ENCODE measurements at regions not wholly inside any gene's neighbourhood (a gene's known extent, or its start where the extent isn't known, plus 50 kb on each side); places are given as distances from the start of the nearest gene placed in this dataset.

DNA sequence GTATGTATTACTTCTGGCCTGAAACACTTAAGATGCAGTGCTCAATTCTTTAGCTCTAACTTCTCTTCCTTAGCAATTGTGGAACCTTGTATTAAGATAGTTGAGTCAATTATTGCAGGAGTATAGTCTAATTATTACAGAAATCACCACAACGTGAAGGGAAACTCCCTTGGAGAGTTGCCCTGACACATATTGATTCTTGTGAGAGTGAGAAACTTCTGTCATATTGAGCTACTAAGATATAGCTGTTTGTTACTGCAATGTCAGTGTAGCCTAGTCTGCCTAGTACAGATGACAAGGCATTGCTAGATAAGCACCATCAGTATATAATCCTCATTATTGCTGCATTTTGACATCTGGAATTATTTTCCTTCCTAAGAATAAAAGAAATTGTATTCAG is 82.7 kb upstream of the TEX13C start:
- no peak overlapping the region for H2BK12ac ChIP-seq (ENCODE audit: low read depth, low read length)
- no peak overlapping the region for H4K5ac ChIP-seq (ENCODE audit: insufficient read length, low read depth, low read length)
- no peak overlapping the region for H2AFZ ChIP-seq (ENCODE audit: low read length)
- H3K4me3 ChIP-seq (ENCODE audit: extremely low read depth in 1 of 4, insufficient read depth in 2 of 4, low read depth in 3 of 4, low read length in 4 of 4) = no peak overlapping the region
- no peak overlapping the region for H2AK5ac ChIP-seq (ENCODE audit: low read depth, low read length)
- CTCF ChIA-PET (ENCODE audit: partially characterized antibody) = no interaction called here
- no peaks in the 10 kb centered on the region for H3K79me1 ChIP-seq (ENCODE audit: low read depth, low read length)
- H2BK20ac ChIP-seq (ENCODE audit: low read length) = no peak overlapping the region
- no peak overlapping the region for H3K14ac ChIP-seq (ENCODE audit: insufficient read length)
- no peaks in the 10 kb centered on the region for H3K27me3 ChIP-seq (replicated peaks in 1 of 4; ENCODE audit: control insufficient read depth in 3 of 4, extremely low read depth in 1 of 4, insufficient read depth in 3 of 4, low read length in 3 of 4)
- no peaks in the 10 kb centered on the region for H4K20me1 ChIP-seq (replicated peaks in 1 of 2; ENCODE audit: control insufficient read depth in 1 of 2, insufficient read depth in 2 of 2, low read length in 2 of 2)
- H3K4me1 ChIP-seq (replicated peaks in 1 of 4; ENCODE audit: control insufficient read depth in 3 of 4, insufficient read depth in 4 of 4, low read length in 3 of 4) = no peaks in the 10 kb centered on the region
- H3K9me3 ChIP-seq (ENCODE audit: insufficient read depth in 2 of 2, low read depth in 1 of 2, low read length in 1 of 2) = no peaks in the 10 kb centered on the region
- no peak overlapping the region for H3K9ac ChIP-seq (replicated peaks in 1 of 4; ENCODE audit: extremely low read depth in 1 of 4, low read depth in 3 of 4, low read length in 3 of 4)
- no peaks in the 10 kb centered on the region for H3K79me2 ChIP-seq (ENCODE audit: control insufficient read depth in 1 of 2, insufficient read depth in 2 of 2, low read length in 2 of 2)
- H3K56ac ChIP-seq (replicated peaks; ENCODE audit: insufficient read length, low read depth, low read length) = no peak overlapping the region
- H2BK5ac ChIP-seq (ENCODE audit: low read depth, low read length) = no peak overlapping the region
- H3K18ac ChIP-seq (ENCODE audit: extremely low read depth, low read length) = no peak overlapping the region
- H3K23me2 ChIP-seq (ENCODE audit: low read depth, low read length) = no peaks in the 10 kb centered on the region
- WGBS, 2 experiments (ENCODE audit: extremely low coverage in 1 of 2, insufficient coverage in 1 of 2, insufficient read length in 1 of 2, insufficient replicate concordance in 2 of 2, low coverage in 1 of 2, low lambda C conversion rate in 2 of 2, missing lambda C conversion rate in 1 of 2) = 73% methylated on average over 1 of the region's 1 CpG; no CpG with 5 or more reads in 1 of the 2 experiments
- H4K8ac ChIP-seq (ENCODE audit: extremely low read depth, insufficient read depth, low read length) = no peak overlapping the region
- H3K4me2 ChIP-seq (ENCODE audit: insufficient read depth in 1 of 2, low read depth in 2 of 2, low read length in 2 of 2) = no peak overlapping the region
- DNase-seq (ENCODE audit: low read depth in 1 of 2, low spot score in 2 of 2) (no peak), FAIRE-seq (no peak)
- H2BK120ac ChIP-seq (replicated peaks; ENCODE audit: low read depth, low read length) = no peak overlapping the region
- no peak overlapping the region for H2BK15ac ChIP-seq (ENCODE audit: low read length)
- POLR2A ChIA-PET (ENCODE audit: partially characterized antibody) = no interaction called here
- no peaks in the 10 kb centered on the region for H3K36me3 ChIP-seq (ENCODE audit: control insufficient read depth in 2 of 4, insufficient read depth in 4 of 4, low read length in 3 of 4)
- H3K4ac ChIP-seq (replicated peaks; ENCODE audit: insufficient read length, low read depth, low read length) = no peak overlapping the region
- H3K27ac ChIP-seq (ENCODE audit: low read depth, low read length) = no peak overlapping the region
- no peak overlapping the region for H4K91ac ChIP-seq (replicated peaks; ENCODE audit: insufficient read length, low read length)
- no peak overlapping the region for H3K23ac ChIP-seq (ENCODE audit: insufficient read length)
- TF ChIP-seq CREB1 (IDR thresholded peaks at IDR 0.05) (no peak), USF2 (IDR thresholded peaks at IDR 0.05; ENCODE audit: low read length) (no peak), RNF2 (IDR thresholded peaks at IDR 0.05; ENCODE audit: borderline replicate concordance, low read depth, low read length, missing control alignments, poor library complexity, severe bottlenecking) (no peak), TAF7 (optimal IDR thresholded peaks at IDR 0.05; ENCODE audit: borderline replicate concordance, low read depth, low read length) (no peak), CHD1 (IDR thresholded peaks at IDR 0.05; ENCODE audit: low read depth, low read length) (no peak), BACH1 (IDR thresholded peaks at IDR 0.05; ENCODE audit: low read length) (no peak), CHD2 (IDR thresholded peaks at IDR 0.05; ENCODE audit: low read length) (no peak), SP1 (IDR thresholded peaks at IDR 0.05; ENCODE audit: low read depth, low read length) (no peak), RAD21 (IDR thresholded peaks at IDR 0.05 in 1 of 2, conservative IDR thresholded peaks at IDR 0.05 in 1 of 2; ENCODE audit: low read depth in 2 of 2, low read length in 2 of 2) (no peak), NRF1 (IDR thresholded peaks at IDR 0.05; ENCODE audit: low read depth, low read length) (no peak), RXRA (IDR thresholded peaks at IDR 0.05; ENCODE audit: insufficient read depth, low read depth, low read length) (no peak), YY1 (IDR thresholded peaks at IDR 0.05; ENCODE audit: low read depth, low read length) (no peak), JUN (IDR thresholded peaks at IDR 0.05; ENCODE audit: low read depth, low read length) (no peak)

Measured in H1 (cell line).